Hepatocyte (in vitro differentiated cells): ENCODE measurements at regions not wholly inside any gene's neighbourhood (a gene's known extent, or its start where the extent isn't known, plus 50 kb on each side); places are given as distances from the start of the nearest gene placed in this dataset.

Source experiments
- DNase-seq: peaks from one replicate; pipeline ENCODE4 v3.0.0-alpha.2; 2016; ENCODE audit warnings: low spot score
- H2AFZ ChIP-seq: fragments of 200-600 bp; sonication (generic); 2 replicates; pipeline ENCODE4 v1.6.0; 2016; ENCODE audit warnings: antibody characterized with exemption, mild to moderate bottlenecking
- H3K27ac ChIP-seq: fragments of 200-600 bp; sonication (generic); 2 replicates; pipeline ENCODE4 v1.5.1; 2016; ENCODE audit warnings: mild to moderate bottlenecking
- H3K27me3 ChIP-seq: fragments of 200-600 bp; sonication (generic); 2 replicates; pipeline ENCODE4 v1.6.1; 2016
- H3K36me3 ChIP-seq: fragments of 200-600 bp; sonication (generic); replicated peaks from 2 replicates; pipeline ENCODE4 v1.5.1; 2016; ENCODE audit warnings: low read depth; ENCODE audit not compliant: insufficient read depth
- H3K4me1 ChIP-seq: fragments of 200-600 bp; sonication (generic); 2 replicates; pipeline ENCODE4 v1.5.1; 2016; ENCODE audit warnings: mild to moderate bottlenecking, moderate library complexity; ENCODE audit not compliant: insufficient read depth
- H3K4me2 ChIP-seq: fragments of 200-600 bp; sonication (generic); 2 replicates; pipeline ENCODE4 v1.6.0; 2016
- H3K4me3 ChIP-seq: fragments of 200-600 bp; sonication (generic); 2 replicates; pipeline ENCODE4 v1.5.1; 2016; ENCODE audit warnings: mild to moderate bottlenecking
- H3K79me2 ChIP-seq: fragments of 200-600 bp; sonication (generic); 2 replicates; pipeline ENCODE4 v1.6.0; 2017; ENCODE audit warnings: mild to moderate bottlenecking
- H3K9me2 ChIP-seq: fragments of 200-600 bp; sonication (generic); replicated peaks from 2 replicates; pipeline ENCODE4 v1.6.0; 2017; ENCODE audit warnings: mild to moderate bottlenecking; ENCODE audit not compliant: insufficient read depth
- H3K9me3 ChIP-seq: fragments of 200-600 bp; sonication (generic); 2 replicates; pipeline ENCODE4 v1.5.1; 2016; ENCODE audit warnings: low read depth, mild to moderate bottlenecking
- H4K20me1 ChIP-seq: fragments of 200-600 bp; sonication (generic); 2 replicates; pipeline ENCODE4 v1.6.0; 2016; ENCODE audit warnings: mild to moderate bottlenecking; ENCODE audit not compliant: insufficient read depth, poor library complexity, severe bottlenecking
- EZH2 ChIP-seq: fragments of 200-600 bp; sonication (generic); IDR thresholded peaks from 2 replicates; pipeline ENCODE4 v1.6.1; 2016; ENCODE audit warnings: antibody characterized with exemption, mild to moderate bottlenecking, borderline replicate concordance
- EZH2phosphoT487 ChIP-seq: fragments of 200-600 bp; sonication (generic); IDR thresholded peaks from one replicate; pipeline ENCODE4 v1.6.1; 2018; ENCODE audit warnings: antibody characterized with exemption, mild to moderate bottlenecking, low read depth, moderate library complexity; ENCODE audit not compliant: unreplicated experiment, severe bottlenecking
- WGBS: methylation state at CpG from one replicate; pipeline ENCODE4 v1.1.6; 2016; ENCODE audit warnings: low lambda C conversion rate; ENCODE audit errors: missing lambda C conversion rate; 5-methylcytosine and 5-hydroxymethylcytosine counted together
- TF ChIP-seq, protein P1 (sequence below): fragments of 200-600 bp; sonication (generic); IDR thresholded peaks from 2 replicates; pipeline ENCODE4 v1.5.1; 2016; ENCODE audit warnings: antibody characterized with exemption, mild to moderate bottlenecking; ENCODE audit not compliant: poor library complexity

DNA sequence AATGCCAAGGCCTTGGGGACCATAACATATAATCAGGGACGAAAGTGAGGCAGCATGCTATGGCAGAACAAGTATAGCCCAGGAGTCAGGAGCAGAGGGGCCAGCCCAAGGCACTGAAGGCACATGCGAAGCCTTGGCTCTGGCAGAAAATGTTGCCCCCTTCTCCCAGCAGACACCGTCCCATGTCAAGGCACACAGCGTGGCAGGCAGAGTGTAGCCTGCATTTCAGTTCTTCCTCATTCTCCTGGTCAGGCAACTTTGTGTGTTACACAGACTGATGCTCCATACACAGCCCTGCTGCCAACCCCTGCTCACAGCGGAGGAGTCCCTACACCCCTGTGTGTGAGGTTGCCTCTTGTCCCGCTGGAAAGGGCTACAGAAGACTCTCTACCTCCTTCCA lies 480.8 kb downstream of the BCL11A start:
- H3K9me2 ChIP-seq = no peaks in the 10 kb centered on the region
- H3K36me3 ChIP-seq = no peaks in the 10 kb centered on the region
- H3K9me3 ChIP-seq = no peaks in the 10 kb centered on the region
- 98% methylated on average over 6 of the region's 6 CpGs for WGBS
- H3K4me2 ChIP-seq = no peak overlapping the region
- no peaks in the 10 kb centered on the region for H4K20me1 ChIP-seq
- H3K79me2 ChIP-seq = no peaks in the 10 kb centered on the region
- H3K27me3 ChIP-seq = no peaks in the 10 kb centered on the region
- no peaks in the 10 kb centered on the region for H3K4me1 ChIP-seq
- H3K27ac ChIP-seq = no peak overlapping the region
- no peak overlapping the region for H3K4me3 ChIP-seq
- DNase-seq = no peak
- no peak overlapping the region for H2AFZ ChIP-seq
- TF ChIP-seq EZH2phosphoT487 (no peak), EZH2 (no peak)
- TF ChIP-seq, protein P1, sequence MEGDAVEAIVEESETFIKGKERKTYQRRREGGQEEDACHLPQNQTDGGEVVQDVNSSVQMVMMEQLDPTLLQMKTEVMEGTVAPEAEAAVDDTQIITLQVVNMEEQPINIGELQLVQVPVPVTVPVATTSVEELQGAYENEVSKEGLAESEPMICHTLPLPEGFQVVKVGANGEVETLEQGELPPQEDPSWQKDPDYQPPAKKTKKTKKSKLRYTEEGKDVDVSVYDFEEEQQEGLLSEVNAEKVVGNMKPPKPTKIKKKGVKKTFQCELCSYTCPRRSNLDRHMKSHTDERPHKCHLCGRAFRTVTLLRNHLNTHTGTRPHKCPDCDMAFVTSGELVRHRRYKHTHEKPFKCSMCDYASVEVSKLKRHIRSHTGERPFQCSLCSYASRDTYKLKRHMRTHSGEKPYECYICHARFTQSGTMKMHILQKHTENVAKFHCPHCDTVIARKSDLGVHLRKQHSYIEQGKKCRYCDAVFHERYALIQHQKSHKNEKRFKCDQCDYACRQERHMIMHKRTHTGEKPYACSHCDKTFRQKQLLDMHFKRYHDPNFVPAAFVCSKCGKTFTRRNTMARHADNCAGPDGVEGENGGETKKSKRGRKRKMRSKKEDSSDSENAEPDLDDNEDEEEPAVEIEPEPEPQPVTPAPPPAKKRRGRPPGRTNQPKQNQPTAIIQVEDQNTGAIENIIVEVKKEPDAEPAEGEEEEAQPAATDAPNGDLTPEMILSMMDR = no peak

- no peaks in the 10 kb centered on the region for H4K20me1 ChIP-seq
- H3K27ac ChIP-seq = no peak overlapping the region
- H3K4me1 ChIP-seq = no peaks in the 10 kb centered on the region
- no peak overlapping the region for H3K4me2 ChIP-seq
- no peaks in the 10 kb centered on the region for H3K36me3 ChIP-seq
- no peaks in the 10 kb centered on the region for H3K79me2 ChIP-seq
- H3K9me2 ChIP-seq = no peaks in the 10 kb centered on the region
- H3K9me3 ChIP-seq = no peaks in the 10 kb centered on the region
- no peak overlapping the region for H2AFZ ChIP-seq
- H3K4me3 ChIP-seq = no peak overlapping the region
- TF ChIP-seq EZH2 (no peak), EZH2phosphoT487 (no peak)
- TF ChIP-seq, protein P1 = no peak
- DNase-seq = no peak
- H3K27me3 ChIP-seq = no peaks in the 10 kb centered on the region
- 62% methylated on average over 6 of the region's 6 CpGs for WGBS
Measured at GRCh38 chr2:60071490-60071831, 482.0 kb downstream of the BCL11A start.

GRCh38 chr2:60070736-60071489 lies 482.5 kb downstream of the BCL11A start:
- no peak overlapping the region for H2AFZ ChIP-seq
- H3K4me2 ChIP-seq = no peak overlapping the region
- H3K4me3 ChIP-seq = no peak overlapping the region
- no peaks in the 10 kb centered on the region for H4K20me1 ChIP-seq
- no peak for DNase-seq
- no peak overlapping the region for H3K27ac ChIP-seq
- no peaks in the 10 kb centered on the region for H3K4me1 ChIP-seq
- TF ChIP-seq, protein P1 = no peak
- TF ChIP-seq EZH2 (no peak), EZH2phosphoT487 (no peak)
- H3K79me2 ChIP-seq = no peaks in the 10 kb centered on the region
- H3K36me3 ChIP-seq = no peaks in the 10 kb centered on the region
- H3K27me3 ChIP-seq = no peaks in the 10 kb centered on the region
- H3K9me2 ChIP-seq = no peaks in the 10 kb centered on the region
- 81% methylated on average over 5 of the region's 5 CpGs for WGBS
- H3K9me3 ChIP-seq = no peaks in the 10 kb centered on the region
